Left hindlimb (tissue), 1 donor: ENCODE measurements at regions not wholly inside any gene's neighbourhood (a gene's known extent, or its start where the extent isn't known, plus 50 kb on each side); places are given as distances from the start of the nearest gene placed in this dataset.
"Not testable (repeated sequence)": the region's sequence is repeated elsewhere in the genome, so short reads cannot be mapped to it uniquely, and the experiment has no call there.

Experiments
- DNase-seq: peaks from one replicate; pipeline ENCODE4 v3.0.0-alpha.2; 2018

- DNase-seq, result no peak
Observed at GRCh38 chr5:163306421-163306820, 131.0 kb upstream of the CCNG1 start.

GRCh38 chr5:163309914-163310313 is 127.5 kb upstream of the CCNG1 start:
- no peak for DNase-seq

- no peak for DNase-seq
Observed at GRCh38 chr5:163310997-163311396, 126.4 kb upstream of the CCNG1 start.

GRCh38 chr5:163312598-163312997 is 124.8 kb upstream of the CCNG1 start:
- DNase-seq, result no peak

- not testable (repeated sequence) for DNase-seq
Observed at GRCh38 chr5:163313049-163313448, 124.3 kb upstream of the CCNG1 start.

GRCh38 chr5:163316374-163316773 is 121.0 kb upstream of the CCNG1 start:
- not testable (repeated sequence) for DNase-seq

- DNase-seq, result no peak
Observed at GRCh38 chr5:163318707-163319106, 118.7 kb upstream of the CCNG1 start.

- no peak for DNase-seq
Observed at GRCh38 chr5:163321511-163321910, 115.9 kb upstream of the CCNG1 start.

- no peak for DNase-seq
Observed at GRCh38 chr5:163330723-163331668, 106.4 kb upstream of the CCNG1 start.

GRCh38 chr5:163336074-163336473 is 101.3 kb upstream of the CCNG1 start:
- DNase-seq, result not testable (repeated sequence)

- no peak for DNase-seq
Observed at GRCh38 chr5:163339148-163339547, 98.2 kb upstream of the CCNG1 start.

GRCh38 chr5:163340378-163340777 is 97.0 kb upstream of the CCNG1 start:
- DNase-seq, result not testable (repeated sequence)

- no peak for DNase-seq
Observed at GRCh38 chr5:163342306-163342705, 95.1 kb upstream of the CCNG1 start.

GRCh38 chr5:163345216-163345615 is 92.2 kb upstream of the CCNG1 start:
- DNase-seq, result no peak

- DNase-seq, result no peak
Observed at GRCh38 chr5:163347671-163348070, 89.7 kb upstream of the CCNG1 start.

GRCh38 chr5:163350083-163350482 is 87.3 kb upstream of the CCNG1 start:
- DNase-seq, result no peak

GRCh38 chr5:163352531-163352930 is 84.9 kb upstream of the CCNG1 start:
- no peak for DNase-seq

GRCh38 chr5:163355811-163356210 is 81.6 kb upstream of the CCNG1 start:
- not testable (repeated sequence) for DNase-seq

GRCh38 chr5:163357636-163358035 is 79.8 kb upstream of the CCNG1 start:
- no peak for DNase-seq

GRCh38 chr5:163360656-163361055 is 76.7 kb upstream of the CCNG1 start:
- DNase-seq, result no peak

GRCh38 chr5:163361450-163361849 is 75.9 kb upstream of the CCNG1 start:
- DNase-seq, result no peak

GRCh38 chr5:163362840-163363371 is 74.5 kb upstream of the CCNG1 start:
- no peak for DNase-seq

- DNase-seq, result no peak
Observed at GRCh38 chr5:163363389-163363788, 74.0 kb upstream of the CCNG1 start.

GRCh38 chr5:163366757-163367156 is 70.6 kb upstream of the CCNG1 start:
- DNase-seq, result no peak
